HCT116 (cell line): ENCODE measurements at regions not wholly inside any gene's neighbourhood (a gene's known extent, or its start where the extent isn't known, plus 50 kb on each side); places are given as distances from the start of the nearest gene placed in this dataset.

ENCODE experiments used
- ATAC-seq: fragments of 200-7000 bp; cut with Tn5 transposase; 2 replicates; pipeline ENCODE4 v1.9.1; 2020; ENCODE audit warnings: mild to moderate bottlenecking, moderate library complexity
- BruUV-seq: library from RNA; stranded (reverse); fragments of 400-500 nt; replicated peaks from 2 replicates; lab custom pipeline; 2021; lab: Mats Ljungman, UMichigan
- CTCF ChIA-PET: fragments of 300-600 bp; sonication (Branson Sonifier 250); formaldehyde crosslinking; loops from one replicate; lab custom pipeline; 2021; ENCODE audit warnings: antibody characterized with exemption; lab: Charles Lee
- POLR2A ChIA-PET: fragments of 300-600, 350-600 bp; sonication (Branson Sonifier 250); formaldehyde crosslinking; loops from one replicate; lab custom pipeline; 2021; ENCODE audit warnings: antibody characterized with exemption; lab: Charles Lee
- RAD21 ChIA-PET, 2 experiments: fragments of 300-600 bp; sonication (Branson Sonifier 250); formaldehyde crosslinking; loops; one replicate each; lab custom pipeline; 2023; ENCODE audit warnings: low total read pairs in 2 of 2; ENCODE audit not compliant: uncharacterized antibody in 2 of 2, unreplicated experiment in 2 of 2, low non-redundant PET in 1 of 2; lab: Charles Lee
- DNase-seq: peaks from one replicate; pipeline ENCODE4 v3.0.0-alpha.2; 2010; ENCODE audit warnings: low read depth, low spot score
- H2AFZ ChIP-seq: fragments of 200-600 bp; shearing (Covaris generic), sonication (generic); 2 replicates; pipeline ENCODE4 v1.6.1; 2017; ENCODE audit warnings: low read depth, mixed run types, mixed read lengths, antibody characterized with exemption, low read length; ENCODE audit not compliant: poor library complexity, severe bottlenecking
- H3K27ac ChIP-seq: 2 replicates; pipeline ENCODE4 v1.5.1; 2012; ENCODE audit warnings: low read depth, low read length
- H3K27me3 ChIP-seq: fragments of 200-600 bp; sonication (generic); 2 replicates; pipeline ENCODE4 v1.6.1; 2016; ENCODE audit warnings: mixed run types, low read length, mixed read lengths; ENCODE audit not compliant: insufficient read depth
- H3K36me3 ChIP-seq, 2 experiments: fragments of 200-500 bp in 1 of 2; fragments of 200-600 bp in 1 of 2; sonication (Bioruptor generic) in 1 of 2; sonication (generic) in 1 of 2; 2 replicates each; pipeline versions ENCODE4 v1.5.1 to v1.6.1; 2014 to 2016; ENCODE audit warnings: low read length in 2 of 2, inconsistent platforms in 1 of 2, mixed read lengths in 1 of 2, mixed run types in 1 of 2; ENCODE audit not compliant: insufficient read depth in 2 of 2, control insufficient read depth in 1 of 2
- H3K4me1 ChIP-seq, 2 experiments: fragments of 200-600 bp in 1 of 2; sonication (generic) in 1 of 2; 2 replicates each; pipeline versions ENCODE4 v1.5.1 to v1.6.1; 2012 to 2017; ENCODE audit warnings: low read length in 2 of 2, inconsistent platforms in 1 of 2, mild to moderate bottlenecking in 1 of 2, mixed read lengths in 1 of 2, mixed run types in 1 of 2, moderate library complexity in 1 of 2; ENCODE audit not compliant: insufficient read depth in 2 of 2, control insufficient read depth in 1 of 2
- H3K4me2 ChIP-seq: fragments of 200-600 bp; sonication (generic); 2 replicates; pipeline ENCODE4 v1.6.1; 2017; ENCODE audit warnings: mixed run types, low read length, mixed read lengths
- H3K4me3 ChIP-seq, 2 experiments: fragments of 200-600 bp in 1 of 2; sonication (generic) in 1 of 2; replicated peaks in 1 of 2; 2 replicates each; pipeline ENCODE4 v1.5.1; 2011 to 2016; ENCODE audit warnings: low read length in 2 of 2, control low read depth in 1 of 2, low read depth in 1 of 2, mild to moderate bottlenecking in 1 of 2, mixed read lengths in 1 of 2, mixed run types in 1 of 2
- H3K79me2 ChIP-seq: fragments of 200-600 bp; sonication (generic); 2 replicates; pipeline ENCODE4 v1.6.1; 2017; ENCODE audit warnings: mild to moderate bottlenecking, mixed run types, low read length, moderate library complexity, mixed read lengths; ENCODE audit not compliant: insufficient read depth
- H3K9ac ChIP-seq: fragments of 200-600 bp; sonication (generic); 2 replicates; pipeline ENCODE4 v1.6.1; 2016; ENCODE audit warnings: low read length, mixed read lengths
- H3K9me2 ChIP-seq: fragments of 200-600 bp; sonication (generic), shearing (Covaris generic); 2 replicates; pipeline ENCODE4 v1.6.1; 2017; ENCODE audit warnings: mixed run types, mild to moderate bottlenecking, moderate library complexity; ENCODE audit not compliant: insufficient read depth
- H3K9me3 ChIP-seq, 2 experiments: fragments of 200-500 bp in 1 of 2; fragments of 200-600 bp in 1 of 2; sonication (Bioruptor generic) in 1 of 2; sonication (generic) in 1 of 2; 2 replicates each; pipeline ENCODE4 v1.6.1; 2014 to 2017; ENCODE audit warnings: low read length in 2 of 2, mixed read lengths in 2 of 2, inconsistent platforms in 1 of 2, low read depth in 1 of 2, mild to moderate bottlenecking in 1 of 2, mixed run types in 1 of 2, moderate library complexity in 1 of 2; ENCODE audit not compliant: control insufficient read depth in 1 of 2, insufficient read depth in 1 of 2
- H4K20me1 ChIP-seq: fragments of 200-600 bp; sonication (generic), shearing (Covaris generic); 2 replicates; pipeline ENCODE4 v1.6.1; 2017; ENCODE audit warnings: mixed run types, mild to moderate bottlenecking, moderate library complexity; ENCODE audit not compliant: insufficient read depth
- ATF3 ChIP-seq: IDR thresholded peaks from 2 replicates; pipeline ENCODE4 v1.6.1; 2012
- CEBPB ChIP-seq: IDR thresholded peaks from 2 replicates; pipeline ENCODE4 v1.6.1; 2012; ENCODE audit warnings: low read depth
- CTCF ChIP-seq, 3 experiments: fragments of 200-600 bp in 1 of 3; sonication (generic) in 1 of 3; IDR thresholded peaks in 2 of 3; conservative IDR thresholded peaks in 1 of 3; 2 replicates each; pipeline ENCODE4 v1.5.1; 2012 to 2017; ENCODE audit warnings: low read depth in 2 of 3, low read length in 2 of 3, antibody characterized with exemption in 1 of 3, borderline replicate concordance in 1 of 3, control low read depth in 1 of 3, mild to moderate bottlenecking in 1 of 3, mixed read lengths in 1 of 3, mixed run types in 1 of 3, moderate library complexity in 1 of 3; ENCODE audit not compliant: insufficient read depth in 1 of 3
- EZH2phosphoT487 ChIP-seq: fragments of 200-600 bp; IDR thresholded peaks from 2 replicates; pipeline ENCODE4 v1.6.1; 2018; ENCODE audit warnings: antibody characterized with exemption, borderline replicate concordance
- POLR2AphosphoS5 ChIP-seq: IDR thresholded peaks from 2 replicates; pipeline ENCODE4 v1.6.1; 2011; ENCODE audit warnings: mild to moderate bottlenecking, low read depth, low read length, moderate library complexity
- RAD21 ChIP-seq: IDR thresholded peaks from 2 replicates; pipeline ENCODE4 v1.6.1; 2012; ENCODE audit warnings: low read depth, mild to moderate bottlenecking
- REST ChIP-seq: IDR thresholded peaks from 2 replicates; pipeline ENCODE4 v1.6.1; 2012; ENCODE audit warnings: low read depth
- SIN3A ChIP-seq: IDR thresholded peaks from 2 replicates; pipeline ENCODE4 v1.6.1; 2012; ENCODE audit warnings: low read depth
- SP1 ChIP-seq: IDR thresholded peaks from 2 replicates; pipeline ENCODE4 v1.6.1; 2012; ENCODE audit warnings: low read depth
- TCF7L2 ChIP-seq: IDR thresholded peaks from 2 replicates; pipeline ENCODE4 v1.7.0; 2011; ENCODE audit warnings: borderline replicate concordance, inconsistent platforms; ENCODE audit not compliant: insufficient read depth, insufficient read length; ENCODE audit errors: extremely low read depth
- YY1 ChIP-seq: IDR thresholded peaks from 2 replicates; pipeline ENCODE4 v1.6.1; 2011; ENCODE audit warnings: low read length, low read depth, moderate library complexity, mild to moderate bottlenecking; ENCODE audit not compliant: insufficient replicate concordance; ENCODE audit errors: extremely low read depth
- ZFX ChIP-seq: fragments of 450-650 bp; IDR thresholded peaks from 2 replicates; pipeline ENCODE4 v1.6.1; 2017
- intact Hi-C: fragments of 100-400 bp; cut with micrococcal nuclease; formaldehyde crosslinking; loops from 2 replicates; pipeline ENCODE4 v1.10.0; 2022

GRCh38 chr13:54241719-54242118 is 1213.1 kb downstream of the OLFM4 start:
- H3K4me3 ChIP-seq = no peak overlapping the region
- ChIA-PET CTCF (no interaction called here), POLR2A (no interaction called here), RAD21 (no interaction called here)
- no peaks in the 10 kb centered on the region for H3K36me3 ChIP-seq
- no peak overlapping the region for H3K4me2 ChIP-seq
- no peak overlapping the region for H2AFZ ChIP-seq
- no peak for TF ChIP-seq SP1
- TF ChIP-seq ZFX = no peak
- TF ChIP-seq RAD21 = no peak
- TF ChIP-seq EZH2phosphoT487 = no peak
- TF ChIP-seq REST = no peak
- H3K4me1 ChIP-seq = no peaks in the 10 kb centered on the region
- no peaks in the 10 kb centered on the region for H3K79me2 ChIP-seq
- H3K27ac ChIP-seq = no peak overlapping the region
- H3K9ac ChIP-seq = no peak overlapping the region
- no TSS peak for BruUV-seq
- no peak for ATAC-seq
- no peaks in the 10 kb centered on the region for H4K20me1 ChIP-seq
- intact Hi-C loops = no loop called here
- no peak for DNase-seq
- no peaks in the 10 kb centered on the region for H3K27me3 ChIP-seq
- no peaks in the 10 kb centered on the region for H3K9me2 ChIP-seq
- peaks cover 12 to 22% of the 10 kb centered on the region in 2 experiments; a peak in 2 of 4 replicates for H3K9me3 ChIP-seq

GRCh38 chr13:54248306-54248705 is 1219.7 kb downstream of the OLFM4 start:
- BruUV-seq = no TSS peak
- H3K36me3 ChIP-seq = no peaks in the 10 kb centered on the region

More at GRCh38 chr13:54248306-54248705, 1219.7 kb downstream of the OLFM4 start:
- POLR2A ChIA-PET = no interaction called here
- Histone ChIP-seq H3K9ac (no peak overlapping the region), H3K9me2 (no peaks in the 10 kb centered on the region), H3K79me2 (no peaks in the 10 kb centered on the region), H3K9me3 (peaks cover 7 to 12% of the 10 kb centered on the region in 2 experiments; a peak in 2 of 4 replicates), H4K20me1 (no peaks in the 10 kb centered on the region), H3K4me2 (no peak overlapping the region), H3K27ac (no peak overlapping the region), H2AFZ (no peak overlapping the region), H3K4me3 (no peak overlapping the region), H3K4me1 (no peaks in the 10 kb centered on the region), H3K27me3 (no peaks in the 10 kb centered on the region)
- intact Hi-C loops = no loop called here
- CTCF ChIA-PET = no interaction called here
- DNase-seq (no peak), ATAC-seq (no peak)
- TF ChIP-seq TCF7L2 (no peak), POLR2AphosphoS5 (no peak), CEBPB (no peak), ATF3 (no peak), YY1 (no peak), SIN3A (no peak), EZH2phosphoT487 (no peak), CTCF (IDR thresholded peaks at IDR 0.05 in 2 of 3, conservative IDR thresholded peaks at IDR 0.05 in 1 of 3; ENCODE audit: borderline replicate concordance in 1 of 3, insufficient read depth in 1 of 3, low read depth in 2 of 3, low read length in 2 of 3) (no peak)
- RAD21 ChIA-PET = no interaction called here
